ENCODE measurements at regions not wholly inside any gene's neighbourhood (a gene's known extent, or its start where the extent isn't known, plus 50 kb on each side); places are given as distances from the start of the nearest gene placed in this dataset.

DNA sequence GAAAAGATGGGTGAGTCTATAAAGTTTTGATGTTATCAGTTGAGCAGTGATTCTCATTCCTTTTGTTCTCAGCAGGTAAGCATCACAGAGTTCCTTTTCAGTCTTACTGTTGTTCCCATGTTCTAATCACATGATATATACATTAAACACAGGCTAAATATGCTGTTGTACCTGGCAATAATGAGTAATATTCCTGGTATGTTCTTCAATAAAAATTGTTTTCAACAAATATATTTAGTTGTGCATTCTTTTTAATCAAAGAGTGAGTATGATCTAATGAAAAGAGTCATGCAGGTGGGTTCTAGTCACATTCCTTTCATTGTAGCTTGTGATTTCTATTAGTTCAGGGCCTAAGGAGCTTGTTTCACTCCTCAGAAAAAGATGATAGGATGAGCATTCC lies 288.3 kb upstream of the NETO1 start:
- DNase-seq, result no peak
- Histone ChIP-seq H3K4me1 (no peaks in the 10 kb centered on the region), H3K27me3 (no peaks in the 10 kb centered on the region), H3K27ac (no peak overlapping the region), H3K4me3 (no peak overlapping the region), H3K36me3 (no peaks in the 10 kb centered on the region), H3K9me3 (no peaks in the 10 kb centered on the region)
- intact Hi-C loops (cut with DNase I), result no loop called here
- no peak for TF ChIP-seq POLR2AphosphoS5 (IDR thresholded peaks at IDR 0.05)
- TF ChIP-seq, protein P1, sequence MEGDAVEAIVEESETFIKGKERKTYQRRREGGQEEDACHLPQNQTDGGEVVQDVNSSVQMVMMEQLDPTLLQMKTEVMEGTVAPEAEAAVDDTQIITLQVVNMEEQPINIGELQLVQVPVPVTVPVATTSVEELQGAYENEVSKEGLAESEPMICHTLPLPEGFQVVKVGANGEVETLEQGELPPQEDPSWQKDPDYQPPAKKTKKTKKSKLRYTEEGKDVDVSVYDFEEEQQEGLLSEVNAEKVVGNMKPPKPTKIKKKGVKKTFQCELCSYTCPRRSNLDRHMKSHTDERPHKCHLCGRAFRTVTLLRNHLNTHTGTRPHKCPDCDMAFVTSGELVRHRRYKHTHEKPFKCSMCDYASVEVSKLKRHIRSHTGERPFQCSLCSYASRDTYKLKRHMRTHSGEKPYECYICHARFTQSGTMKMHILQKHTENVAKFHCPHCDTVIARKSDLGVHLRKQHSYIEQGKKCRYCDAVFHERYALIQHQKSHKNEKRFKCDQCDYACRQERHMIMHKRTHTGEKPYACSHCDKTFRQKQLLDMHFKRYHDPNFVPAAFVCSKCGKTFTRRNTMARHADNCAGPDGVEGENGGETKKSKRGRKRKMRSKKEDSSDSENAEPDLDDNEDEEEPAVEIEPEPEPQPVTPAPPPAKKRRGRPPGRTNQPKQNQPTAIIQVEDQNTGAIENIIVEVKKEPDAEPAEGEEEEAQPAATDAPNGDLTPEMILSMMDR (IDR thresholded peaks at IDR 0.05), result no peak
- TF ChIP-seq POLR2A (IDR thresholded peaks at IDR 0.05), result no peak
- no peak for TF ChIP-seq EP300 (IDR thresholded peaks at IDR 0.05)

DNA sequence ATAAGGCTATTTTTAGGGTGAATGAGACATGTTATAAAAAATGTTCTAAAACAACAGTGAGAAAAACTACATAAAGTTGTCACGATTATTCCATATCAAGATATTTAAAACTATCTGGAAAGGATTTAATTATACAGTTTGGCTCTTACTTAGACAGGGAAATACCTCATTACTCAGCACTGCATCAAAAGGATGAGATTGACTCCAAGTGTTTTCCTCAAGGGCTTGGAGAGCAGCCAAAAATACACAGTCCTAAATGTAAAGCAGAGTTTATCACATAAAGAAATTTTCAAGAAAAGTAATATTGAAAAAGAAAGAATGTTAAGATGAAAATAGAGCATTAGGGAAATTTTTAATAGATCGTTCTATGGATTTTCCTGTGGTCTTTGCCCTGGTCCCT lies 285.5 kb upstream of the NETO1 start:
- WGBS, 2 donors, result 75 to 76% methylated on average over 2 of the region's 2 CpGs
- Histone ChIP-seq H3K36me3 (no peaks in the 10 kb centered on the region), H3K27ac (no peak overlapping the region), H3K9me3 (no peaks in the 10 kb centered on the region), H3K4me3 (no peak overlapping the region), H3K27me3 (no peaks in the 10 kb centered on the region), H3K4me1 (no peaks in the 10 kb centered on the region)
- no peak for DNase-seq
- intact Hi-C loops (cut with DNase I), result no loop called here
- TF ChIP-seq POLR2A (IDR thresholded peaks at IDR 0.05), result no peak
- TF ChIP-seq, protein P1 (IDR thresholded peaks at IDR 0.05), result no peak
- TF ChIP-seq POLR2AphosphoS5 (IDR thresholded peaks at IDR 0.05), result no peak
- TF ChIP-seq EP300 (IDR thresholded peaks at IDR 0.05), result no peak

DNA sequence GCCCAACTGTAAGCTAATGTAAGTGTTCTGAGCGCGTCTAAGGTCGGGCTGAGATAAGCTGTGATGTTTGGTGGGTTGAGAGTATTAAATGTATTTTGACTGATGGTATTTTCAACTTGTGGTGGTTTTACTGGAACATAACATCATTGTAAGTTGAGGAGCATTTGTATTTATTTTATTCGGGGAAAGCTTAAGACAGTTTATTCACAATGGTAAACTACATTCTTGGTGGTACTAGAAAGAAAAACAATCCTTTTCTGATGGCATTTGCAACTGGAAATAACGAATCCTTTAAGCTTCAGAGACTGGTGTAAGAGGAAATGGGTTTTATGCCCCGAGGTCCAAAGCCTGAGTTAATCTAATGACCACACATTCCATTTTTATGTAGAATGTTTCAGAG lies 283.3 kb upstream of the NETO1 start:
- WGBS, 2 donors, result 62 to 75% methylated on average over 6 of the region's 6 CpGs
- no peaks in the 10 kb centered on the region for H3K4me1 ChIP-seq
- H3K27ac ChIP-seq, result no peak overlapping the region
- TF ChIP-seq POLR2A (IDR thresholded peaks at IDR 0.05), result no peak
- intact Hi-C loops (cut with DNase I), result no loop called here
- no peak overlapping the region for H3K4me3 ChIP-seq
- no peak for DNase-seq
- H3K9me3 ChIP-seq, result no peaks in the 10 kb centered on the region
- no peaks in the 10 kb centered on the region for H3K36me3 ChIP-seq
- no peaks in the 10 kb centered on the region for H3K27me3 ChIP-seq

DNA sequence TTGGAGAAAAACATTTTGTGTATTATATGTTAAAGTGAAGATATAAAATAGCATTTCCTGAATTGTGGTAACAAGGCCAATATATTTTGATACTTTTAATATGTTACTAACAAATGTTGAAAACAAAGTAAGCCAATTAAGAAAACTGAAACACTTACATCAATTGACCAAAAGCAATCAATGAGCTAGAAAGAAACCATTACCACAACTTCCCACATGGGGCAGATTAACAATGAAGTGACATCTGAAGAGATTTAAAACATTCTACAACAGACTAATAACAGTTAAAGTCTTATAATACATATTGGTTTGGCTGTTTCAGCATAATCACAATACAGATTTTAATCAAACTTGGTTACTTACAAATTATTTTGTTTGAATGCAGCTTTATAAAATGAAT lies 282.4 kb upstream of the NETO1 start:
- no peaks in the 10 kb centered on the region for H3K4me1 ChIP-seq
- DNase-seq, result no peak
- intact Hi-C loops (cut with DNase I), result no loop called here
- no peaks in the 10 kb centered on the region for H3K9me3 ChIP-seq
- H3K36me3 ChIP-seq, result no peaks in the 10 kb centered on the region
- no peak overlapping the region for H3K4me3 ChIP-seq
- TF ChIP-seq POLR2A (IDR thresholded peaks at IDR 0.05), result no peak
- TF ChIP-seq POLR2AphosphoS5 (IDR thresholded peaks at IDR 0.05), result no peak
- TF ChIP-seq, protein P1 (IDR thresholded peaks at IDR 0.05), result no peak
- TF ChIP-seq EP300 (IDR thresholded peaks at IDR 0.05), result no peak
- no peaks in the 10 kb centered on the region for H3K27me3 ChIP-seq
- no peak overlapping the region for H3K27ac ChIP-seq

DNA sequence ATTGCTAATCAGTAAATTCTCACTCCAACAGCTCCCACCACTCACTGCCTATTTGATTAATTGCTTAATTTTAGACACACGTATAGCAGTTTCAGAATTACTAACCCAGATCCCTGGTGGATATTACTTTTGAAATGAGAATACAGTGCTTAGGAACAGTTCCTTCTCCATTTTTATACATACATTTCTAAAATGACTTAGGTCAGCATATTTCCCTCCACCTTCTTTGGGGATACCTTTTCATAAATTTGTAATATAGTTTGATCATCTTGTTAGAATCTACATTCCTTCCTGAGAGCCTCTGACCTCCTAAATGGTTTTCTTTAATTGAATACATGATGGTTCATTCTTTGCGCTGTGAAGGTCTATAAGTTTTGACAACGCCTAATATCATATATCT lies 279.8 kb upstream of the NETO1 start:
- no peaks in the 10 kb centered on the region for H3K27me3 ChIP-seq
- DNase-seq, result no peak
- no peak overlapping the region for H3K4me3 ChIP-seq
- no peak overlapping the region for H3K27ac ChIP-seq
- no peaks in the 10 kb centered on the region for H3K9me3 ChIP-seq
- H3K36me3 ChIP-seq, result no peaks in the 10 kb centered on the region
- H3K4me1 ChIP-seq, result no peaks in the 10 kb centered on the region
- WGBS, 2 donors, result 72 to 87% methylated on average over 3 of the region's 3 CpGs
- intact Hi-C loops (cut with DNase I), result no loop called here
- TF ChIP-seq POLR2AphosphoS5 (IDR thresholded peaks at IDR 0.05) (no peak), EP300 (IDR thresholded peaks at IDR 0.05) (no peak), POLR2A (IDR thresholded peaks at IDR 0.05) (no peak)
- TF ChIP-seq, protein P1 (IDR thresholded peaks at IDR 0.05), result no peak
